Naive thymus-derived CD8-positive, alpha-beta T cell (primary cell): ENCODE measurements at regions not wholly inside any gene's neighbourhood (a gene's known extent, or its start where the extent isn't known, plus 50 kb on each side); places are given as distances from the start of the nearest gene placed in this dataset.

Source experiments
- ATAC-seq, 2 donors: fragments of 150-1000 bp; cut with Tn5 transposase in 1 of 2; sonication (Bioruptor Pico), chemical (Tn5 transposase) in 1 of 2; 1 replicate in 1 of 2; 2 replicates in 1 of 2; pipeline ENCODE4 v1.10.0; 2021; ENCODE audit warnings: mild to moderate bottlenecking in 2 of 2, moderate library complexity in 2 of 2
- POLR2A ChIA-PET: fragments of 350-600 bp; sonication (Branson Sonifier 250); formaldehyde crosslinking; loops from one replicate; lab custom pipeline; 2021; ENCODE audit warnings: antibody characterized with exemption; lab: Charles Lee
- DNase-seq, 10 donors: peaks; one replicate each; pipeline versions ENCODE4 v3.0.0 to v3.0.0-alpha.2; 2020 to 2022
- H3K27ac Mint-ChIP-seq, 10 donors: one replicate each; pipeline ENCODE4 v1.8.0; 2020 to 2022; ENCODE audit warnings: mild to moderate bottlenecking in 10 of 10, mixed read lengths in 10 of 10, moderate library complexity in 4 of 10, inconsistent platforms in 1 of 10
- H3K27me3 Mint-ChIP-seq, 5 donors: one replicate each; pipeline ENCODE4 v1.8.0; 2021 to 2022; ENCODE audit warnings: mixed read lengths in 5 of 5
- H3K36me3 Mint-ChIP-seq, 3 donors: one replicate each; pipeline ENCODE4 v1.8.0; 2020 to 2022; ENCODE audit warnings: mixed read lengths in 3 of 3, mild to moderate bottlenecking in 2 of 3, inconsistent platforms in 1 of 3
- H3K4me1 Mint-ChIP-seq, 4 donors: one replicate each; pipeline ENCODE4 v1.8.0; 2021 to 2022; ENCODE audit warnings: mixed read lengths in 4 of 4
- H3K4me3 Mint-ChIP-seq, 10 donors: one replicate each; pipeline ENCODE4 v1.8.0; 2020 to 2022; ENCODE audit warnings: mild to moderate bottlenecking in 10 of 10, mixed read lengths in 10 of 10, moderate library complexity in 6 of 10, inconsistent platforms in 1 of 10
- H3K9me3 Mint-ChIP-seq, 9 donors: one replicate each; pipeline ENCODE4 v1.8.0; 2020 to 2022; ENCODE audit warnings: mixed read lengths in 9 of 9, mild to moderate bottlenecking in 3 of 9, inconsistent platforms in 1 of 9, moderate library complexity in 1 of 9

- Mint-ChIP-seq H3K9me3 (peaks cover 7 to 22% (median 11%) of the 10 kb centered on the region in 9 donors), H3K4me1 (no peaks in the 10 kb centered on the region), H3K27me3 (peaks cover 0 to 27% (median 0%) of the 10 kb centered on the region in 5 donors), H3K27ac (no peak overlapping the region), H3K36me3 (peaks cover 0 to 12% (median 2%) of the 10 kb centered on the region in 3 donors), H3K4me3 (no peak overlapping the region)
- POLR2A ChIA-PET = no interaction called here
- DNase-seq (no peak), ATAC-seq (no peak)
Observed at GRCh38 chr1:186536273-186536890, 75.5 kb upstream of the PDC start.

- Mint-ChIP-seq H3K27me3 (peaks cover 0 to 27% (median 1%) of the 10 kb centered on the region in 5 donors), H3K27ac (no peak overlapping the region), H3K9me3 (peaks cover 7 to 19% (median 10%) of the 10 kb centered on the region in 9 donors), H3K4me1 (no peaks in the 10 kb centered on the region), H3K36me3 (peaks cover 0 to 16% (median 5%) of the 10 kb centered on the region in 3 donors), H3K4me3 (no peak overlapping the region)
- POLR2A ChIA-PET = no interaction called here
- ATAC-seq (no peak), DNase-seq (no peak)
Observed at GRCh38 chr1:186535388-186536133, 74.6 kb upstream of the PDC start.

GRCh38 chr1:186534401-186534800 is 73.5 kb upstream of the PDC start:
- Mint-ChIP-seq H3K27me3 (peaks cover 0 to 27% (median 1%) of the 10 kb centered on the region in 5 donors), H3K4me1 (no peaks in the 10 kb centered on the region), H3K9me3 (peaks cover 0 to 19% (median 2%) of the 10 kb centered on the region in 9 donors), H3K4me3 (no peak overlapping the region), H3K27ac (no peak overlapping the region), H3K36me3 (peaks cover 2 to 11% (median 5%) of the 10 kb centered on the region in 3 donors)
- DNase-seq (no peak), ATAC-seq (no peak)
- POLR2A ChIA-PET = no interaction called here

GRCh38 chr1:186532466-186532865 is 71.6 kb upstream of the PDC start:
- DNase-seq = no peak
- POLR2A ChIA-PET = no interaction called here
- ATAC-seq = no peak
- no peaks in the 10 kb centered on the region for H3K4me1 Mint-ChIP-seq
- peaks cover 0 to 27% (median 1%) of the 10 kb centered on the region in 5 donors for H3K27me3 Mint-ChIP-seq
- peaks cover 0 to 21% (median 5%) of the 10 kb centered on the region in 9 donors for H3K9me3 Mint-ChIP-seq
- H3K36me3 Mint-ChIP-seq = peaks cover 2 to 18% (median 15%) of the 10 kb centered on the region in 3 donors
- H3K27ac Mint-ChIP-seq = no peak overlapping the region
- H3K4me3 Mint-ChIP-seq = no peak overlapping the region

- Mint-ChIP-seq H3K4me1 (no peaks in the 10 kb centered on the region), H3K4me3 (no peak overlapping the region), H3K27ac (no peak overlapping the region), H3K36me3 (peaks cover 2 to 18% (median 15%) of the 10 kb centered on the region in 3 donors), H3K27me3 (peaks cover 0 to 27% (median 1%) of the 10 kb centered on the region in 5 donors), H3K9me3 (peaks cover 0 to 21% (median 9%) of the 10 kb centered on the region in 9 donors)
- POLR2A ChIA-PET = no interaction called here
- DNase-seq (no peak), ATAC-seq (no peak)
Observed at GRCh38 chr1:186531561-186532165, 70.7 kb upstream of the PDC start.

GRCh38 chr1:186530109-186530508 is 69.2 kb upstream of the PDC start:
- no peaks in the 10 kb centered on the region for H3K4me1 Mint-ChIP-seq
- H3K36me3 Mint-ChIP-seq = peaks cover 2 to 21% (median 15%) of the 10 kb centered on the region in 3 donors
- POLR2A ChIA-PET = no interaction called here
- peaks cover 0 to 25% (median 17%) of the 10 kb centered on the region in 9 donors for H3K9me3 Mint-ChIP-seq
- no peak overlapping the region for H3K27ac Mint-ChIP-seq
- no peak overlapping the region for H3K4me3 Mint-ChIP-seq
- H3K27me3 Mint-ChIP-seq = peaks cover 0 to 27% (median 1%) of the 10 kb centered on the region in 5 donors
- DNase-seq = no peak
- ATAC-seq = no peak

- ATAC-seq = no peak
- peaks cover 0 to 28% (median 23%) of the 10 kb centered on the region in 9 donors for H3K9me3 Mint-ChIP-seq
- no peak overlapping the region for H3K4me3 Mint-ChIP-seq
- H3K27me3 Mint-ChIP-seq = no peaks in the 10 kb centered on the region
- DNase-seq = no peak
- H3K4me1 Mint-ChIP-seq = no peaks in the 10 kb centered on the region
- no peak overlapping the region for H3K27ac Mint-ChIP-seq
- peaks cover 4 to 27% (median 8%) of the 10 kb centered on the region in 3 donors for H3K36me3 Mint-ChIP-seq
- POLR2A ChIA-PET = no interaction called here
Observed at GRCh38 chr1:186519982-186520381, 59.1 kb upstream of the PDC start.

- H3K4me1 Mint-ChIP-seq = no peaks in the 10 kb centered on the region
- no peak for ATAC-seq
- POLR2A ChIA-PET = no interaction called here
- no peak for DNase-seq
- peaks cover 0 to 17% (median 14%) of the 10 kb centered on the region in 9 donors for H3K9me3 Mint-ChIP-seq
- no peaks in the 10 kb centered on the region for H3K27me3 Mint-ChIP-seq
- H3K27ac Mint-ChIP-seq = no peak overlapping the region
- peaks cover 3 to 32% (median 6%) of the 10 kb centered on the region in 3 donors for H3K36me3 Mint-ChIP-seq
- H3K4me3 Mint-ChIP-seq = no peak overlapping the region
Observed at GRCh38 chr1:186518822-186519381, 58.0 kb upstream of the PDC start.

- Mint-ChIP-seq H3K4me1 (no peaks in the 10 kb centered on the region), H3K9me3 (peaks cover 0 to 13% (median 10%) of the 10 kb centered on the region in 9 donors), H3K4me3 (no peak overlapping the region), H3K27me3 (no peaks in the 10 kb centered on the region), H3K27ac (no peak overlapping the region), H3K36me3 (peaks cover 0 to 34% (median 6%) of the 10 kb centered on the region in 3 donors)
- DNase-seq (no peak), ATAC-seq (no peak)
- POLR2A ChIA-PET = no interaction called here
Observed at GRCh38 chr1:186518395-186518794, 57.5 kb upstream of the PDC start.

GRCh38 chr1:186514367-186514766 is 53.5 kb upstream of the PDC start:
- Mint-ChIP-seq H3K36me3 (peaks cover 5 to 34% (median 16%) of the 10 kb centered on the region in 3 donors), H3K27ac (no peak overlapping the region), H3K27me3 (no peaks in the 10 kb centered on the region), H3K4me3 (no peak overlapping the region), H3K9me3 (peaks cover 0 to 25% (median 8%) of the 10 kb centered on the region in 9 donors), H3K4me1 (peaks cover 0 to 6% (median 0%) of the 10 kb centered on the region in 4 donors)
- POLR2A ChIA-PET = no interaction called here
- ATAC-seq (no peak), DNase-seq (no peak)

GRCh38 chr1:186513526-186513925 is 52.6 kb upstream of the PDC start:
- no peak for ATAC-seq
- Mint-ChIP-seq H3K27me3 (no peaks in the 10 kb centered on the region), H3K27ac (no peak overlapping the region), H3K36me3 (peaks cover 7 to 42% (median 19%) of the 10 kb centered on the region in 3 donors), H3K4me3 (no peak overlapping the region), H3K9me3 (peaks cover 0 to 31% (median 17%) of the 10 kb centered on the region in 9 donors), H3K4me1 (peaks cover 0 to 6% (median 0%) of the 10 kb centered on the region in 4 donors)
- POLR2A ChIA-PET = no interaction called here
- DNase-seq = no peak

GRCh38 chr1:186512698-186513457 is 52.0 kb upstream of the PDC start:
- Mint-ChIP-seq H3K4me3 (no peak overlapping the region), H3K4me1 (peaks cover 0 to 6% (median 0%) of the 10 kb centered on the region in 4 donors), H3K27ac (no peak overlapping the region), H3K9me3 (peaks cover 0 to 32% (median 18%) of the 10 kb centered on the region in 9 donors), H3K27me3 (no peaks in the 10 kb centered on the region), H3K36me3 (peaks cover 7 to 45% (median 19%) of the 10 kb centered on the region in 3 donors)
- ATAC-seq (no peak), DNase-seq (no peak)
- POLR2A ChIA-PET = no interaction called here
